Mesodermal cell (in vitro differentiated cells): ENCODE measurements at regions not wholly inside any gene's neighbourhood (a gene's known extent, or its start where the extent isn't known, plus 50 kb on each side); places are given as distances from the start of the nearest gene placed in this dataset.
"Not testable (repeated sequence)": the region's sequence is repeated elsewhere in the genome, so short reads cannot be mapped to it uniquely, and the experiment has no call there.

Experiments
- H3K27ac ChIP-seq: 2 replicates; pipeline ENCODE4 v1.7.0; 2013; ENCODE audit warnings: mild to moderate bottlenecking, low read depth, low read length, moderate library complexity; ENCODE audit not compliant: severe bottlenecking
- H3K36me3 ChIP-seq: 2 replicates; pipeline ENCODE4 v1.7.1; 2013; ENCODE audit warnings: mild to moderate bottlenecking, low read length, moderate library complexity; ENCODE audit not compliant: control insufficient read depth, insufficient read depth
- H3K4me1 ChIP-seq: one replicate; pipeline ENCODE4 v1.7.1; 2013; ENCODE audit warnings: mild to moderate bottlenecking, low read length; ENCODE audit not compliant: insufficient read depth, control insufficient read depth, poor library complexity, severe bottlenecking
- H3K4me3 ChIP-seq: 2 replicates; pipeline ENCODE4 v1.7.0; 2013; ENCODE audit warnings: low read length, control low read depth, mild to moderate bottlenecking; ENCODE audit not compliant: insufficient read depth, poor library complexity, severe bottlenecking; ENCODE audit errors: extremely low read depth
- H3K9me3 ChIP-seq: 2 replicates; pipeline ENCODE4 v1.7.1; 2013; ENCODE audit warnings: mild to moderate bottlenecking, low read length, moderate library complexity; ENCODE audit not compliant: control insufficient read depth
- WGBS, 2 experiments: methylation state at CpG; one replicate each; pipeline ENCODE4 v1.1.5; 2013; ENCODE audit warnings: missing lambda C conversion rate in 2 of 2; ENCODE audit not compliant: insufficient coverage in 2 of 2; 5-methylcytosine and 5-hydroxymethylcytosine counted together

DNA sequence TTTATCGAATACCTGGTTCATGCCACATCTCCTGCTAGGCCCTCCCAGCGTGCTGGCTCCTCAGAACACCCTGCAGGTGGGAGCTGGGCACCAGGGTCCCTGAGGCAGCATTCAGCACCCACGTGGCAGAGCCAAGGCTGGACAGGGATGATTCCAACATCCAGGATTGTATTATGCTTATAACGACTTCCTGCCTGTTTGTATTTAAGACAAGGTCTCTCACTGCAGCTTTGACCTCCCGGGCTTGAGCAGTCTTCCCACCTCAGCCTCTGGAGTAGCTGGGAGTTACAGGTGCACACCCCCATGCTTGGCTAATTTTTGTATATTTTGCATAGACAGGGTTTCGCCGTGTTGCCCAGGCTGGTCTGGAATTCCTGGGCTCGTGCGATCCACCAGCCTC is 64.7 kb upstream of the WNT7B start:
- 91 to 94% methylated on average over 6 to 8 of the region's 9 CpGs for WGBS, 2 experiments
- H3K27ac ChIP-seq = no peak overlapping the region

DNA sequence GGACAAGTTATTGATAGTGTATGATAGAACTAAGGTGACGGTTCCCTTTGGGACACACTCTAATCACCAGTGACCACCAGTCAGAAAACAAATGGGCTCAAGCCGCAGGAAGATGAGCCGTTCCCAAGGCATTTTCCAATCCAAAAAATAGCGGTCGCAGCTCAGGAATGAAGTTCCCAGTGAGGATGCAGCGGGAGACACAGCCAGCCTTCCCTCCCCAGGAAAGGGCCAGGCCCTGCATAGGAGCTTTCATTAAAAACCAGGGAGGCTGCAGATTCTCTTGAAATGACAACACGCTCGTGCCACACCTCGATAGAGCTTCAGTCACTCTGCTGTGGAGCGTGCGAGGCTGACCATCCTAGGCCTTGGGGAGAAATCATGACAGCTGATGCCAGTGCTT is 65.8 kb upstream of the WNT7B start:
- no peaks in the 10 kb centered on the region for H3K9me3 ChIP-seq
- 82 to 90% methylated on average over 8 to 11 of the region's 11 CpGs for WGBS, 2 experiments
- H3K4me1 ChIP-seq = peaks cover 14% of the 10 kb centered on the region
- H3K4me3 ChIP-seq = no peak overlapping the region
- H3K27ac ChIP-seq = no peak overlapping the region
- no peaks in the 10 kb centered on the region for H3K36me3 ChIP-seq

More for the DNA sequence above, 64.7 kb upstream of the WNT7B start:
- no peak overlapping the region for H3K4me3 ChIP-seq
- H3K9me3 ChIP-seq = no peaks in the 10 kb centered on the region
- H3K4me1 ChIP-seq = peaks cover 16% of the 10 kb centered on the region
- H3K36me3 ChIP-seq = no peaks in the 10 kb centered on the region

DNA sequence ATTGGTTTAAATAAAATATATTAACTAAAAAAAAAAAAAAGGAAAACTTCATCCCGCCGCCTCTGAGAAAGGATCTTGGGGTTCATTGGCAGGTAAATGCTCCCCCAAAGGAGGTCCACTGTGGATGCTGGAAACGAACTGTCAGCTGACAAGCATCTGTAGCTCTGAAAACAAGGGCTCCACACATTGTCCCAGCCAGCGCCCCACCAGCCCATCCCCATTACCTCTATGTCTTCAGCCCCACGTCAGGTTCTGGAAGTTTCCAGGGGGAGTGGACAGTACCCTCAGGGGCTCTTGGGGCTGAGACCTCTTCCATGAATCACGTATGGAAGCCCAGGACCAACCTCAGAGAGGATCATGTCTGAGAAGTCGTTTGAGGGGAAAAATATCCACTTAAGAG is 66.4 kb upstream of the WNT7B start:
- Histone ChIP-seq H3K4me3 (no peak overlapping the region), H3K9me3 (no peaks in the 10 kb centered on the region), H3K27ac (no peak overlapping the region), H3K36me3 (no peaks in the 10 kb centered on the region), H3K4me1 (peaks cover 14% of the 10 kb centered on the region)
- 93 to 98% methylated on average over 2 to 5 of the region's 7 CpGs for WGBS, 2 experiments

DNA sequence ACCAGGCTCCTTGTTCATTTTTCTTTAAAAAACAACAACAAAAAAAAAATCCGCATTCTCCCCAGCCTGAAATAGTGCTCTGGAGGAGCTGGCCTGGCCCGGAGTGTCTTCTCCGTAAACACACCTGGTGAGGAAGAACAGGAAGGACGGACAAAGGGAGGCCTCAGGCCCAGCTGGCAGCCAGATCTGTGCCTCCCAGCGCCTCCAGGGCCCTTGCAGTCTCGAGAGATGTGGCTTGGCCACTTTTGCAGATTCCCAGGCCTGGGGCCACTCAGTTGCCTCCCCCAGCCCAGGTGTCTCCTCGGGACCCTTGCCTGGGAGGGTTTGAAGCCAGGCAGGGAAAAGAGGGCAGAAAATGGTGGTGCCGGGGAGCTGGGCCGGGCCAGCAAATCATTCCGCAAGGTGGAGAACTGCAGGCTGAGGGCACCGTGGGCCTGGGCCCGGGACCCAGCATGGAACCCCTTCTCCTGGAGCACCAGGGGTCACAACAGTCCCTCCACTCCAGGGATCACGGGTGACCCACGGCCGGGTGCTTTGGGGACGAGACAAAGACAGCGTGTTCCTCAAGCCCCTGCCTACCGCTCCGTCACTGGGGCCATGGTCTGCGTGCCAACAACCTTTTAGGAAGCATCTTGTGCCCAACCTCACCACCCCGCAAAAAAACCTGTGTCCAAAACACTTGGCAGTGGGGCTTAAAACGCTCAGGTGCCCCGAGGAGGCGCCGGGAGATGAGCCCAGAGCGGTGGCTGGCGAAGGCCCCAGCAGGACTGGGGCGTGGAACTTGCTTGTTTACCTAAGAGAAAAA is 67.1 kb upstream of the WNT7B start:
- Histone ChIP-seq H3K4me1 (peaks cover 14% of the 10 kb centered on the region), H3K27ac (no peak overlapping the region), H3K9me3 (no peaks in the 10 kb centered on the region), H3K4me3 (peak overlapping the region; percentile 26), H3K36me3 (no peaks in the 10 kb centered on the region)
- WGBS, 2 experiments = 82 to 85% methylated on average over 20 to 27 of the region's 28 CpGs

DNA sequence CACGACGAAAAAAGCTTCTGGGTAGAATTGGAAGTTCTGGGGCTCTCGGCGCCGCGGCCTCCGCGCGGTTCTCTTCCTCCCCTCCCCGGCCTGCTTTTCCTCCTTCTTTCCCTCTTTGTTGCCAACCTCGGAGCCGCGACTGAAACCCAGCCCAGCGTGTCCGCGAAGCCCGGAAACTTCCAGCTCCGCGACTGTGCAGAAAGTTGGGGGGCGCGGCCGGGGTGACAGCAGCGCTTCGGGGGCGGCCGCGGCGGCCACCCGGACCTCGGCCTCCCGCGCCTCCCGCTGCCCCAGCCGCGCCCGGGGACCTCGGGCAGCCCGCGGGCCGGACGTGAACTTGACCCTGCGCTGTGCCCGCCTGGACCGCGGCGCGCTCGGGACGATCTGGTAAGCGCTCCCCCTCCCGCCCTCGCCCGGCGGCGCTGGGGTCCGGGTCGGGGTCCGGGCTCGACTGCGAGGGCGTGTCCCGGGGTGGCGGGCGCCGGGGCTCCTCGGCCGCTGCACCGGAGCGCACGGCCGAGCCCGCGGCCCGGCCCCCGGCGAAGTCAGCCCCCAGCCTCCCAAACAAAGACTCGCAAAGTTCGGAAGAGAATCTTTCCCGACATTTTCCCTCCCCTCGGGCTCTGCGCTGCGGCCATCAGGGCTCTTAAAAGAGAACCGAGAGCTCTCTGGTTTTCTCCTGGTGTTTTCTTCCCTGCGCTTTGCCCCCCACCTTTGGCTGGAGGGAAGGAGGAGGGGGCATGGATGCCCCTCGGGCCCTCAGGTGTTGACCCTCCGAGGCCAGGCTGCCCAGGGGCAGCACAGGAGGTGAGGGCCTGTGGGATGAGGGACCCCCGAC is 67.9 kb upstream of the WNT7B start:
- Histone ChIP-seq H3K36me3 (no peaks in the 10 kb centered on the region), H3K27ac (no peak overlapping the region), H3K4me3 (peak overlapping the region; percentile 26), H3K9me3 (no peaks in the 10 kb centered on the region), H3K4me1 (peaks cover 14% of the 10 kb centered on the region)
- 10 to 13% methylated on average over 45 to 48 of the region's 87 CpGs for WGBS, 2 experiments

DNA sequence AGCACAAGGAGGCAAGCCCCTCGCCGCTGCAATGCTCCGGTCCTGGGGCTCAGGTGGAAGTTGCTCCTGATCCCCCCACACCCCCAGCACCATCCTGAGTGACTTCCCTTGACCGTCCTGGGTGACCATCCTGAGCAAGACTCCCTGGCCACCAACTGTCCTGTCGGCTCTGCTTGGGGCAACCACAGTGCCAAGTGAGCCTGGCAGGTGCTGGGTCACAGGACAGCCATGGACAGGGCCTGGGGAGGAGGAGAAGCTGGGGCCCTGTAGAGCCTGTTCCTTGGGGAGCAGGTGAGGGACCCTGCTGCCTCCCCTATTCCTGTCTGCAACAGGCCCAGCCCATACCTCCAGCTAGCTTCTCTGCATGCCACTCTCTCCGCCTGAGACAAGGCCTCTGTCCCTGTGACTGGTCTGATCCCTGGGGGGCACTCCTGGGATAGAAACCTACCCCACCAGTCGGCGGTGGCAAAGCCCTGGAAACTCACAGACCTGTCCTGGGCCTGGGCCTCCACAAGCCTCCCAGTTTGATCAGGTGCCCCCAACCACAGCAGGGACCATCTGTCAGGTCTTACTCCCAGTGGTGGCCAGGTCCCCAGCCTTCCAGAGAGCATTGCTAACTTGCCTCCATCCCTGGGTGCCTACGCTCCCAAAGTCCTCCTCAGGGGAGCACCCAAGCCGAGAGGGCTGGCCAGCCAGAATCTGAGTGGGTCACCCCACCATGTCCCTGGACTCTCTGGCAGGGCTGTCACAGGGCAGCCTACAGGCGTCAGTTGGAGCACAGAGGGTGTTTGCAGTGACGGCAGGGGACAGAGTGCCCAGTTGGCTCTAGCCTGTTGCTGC is 68.7 kb upstream of the WNT7B start:
- Histone ChIP-seq H3K4me3 (no peak overlapping the region), H3K36me3 (no peaks in the 10 kb centered on the region), H3K27ac (no peak overlapping the region), H3K4me1 (peaks cover 14% of the 10 kb centered on the region), H3K9me3 (no peaks in the 10 kb centered on the region)
- 89 to 91% methylated on average over 7 to 11 of the region's 12 CpGs for WGBS, 2 experiments

DNA sequence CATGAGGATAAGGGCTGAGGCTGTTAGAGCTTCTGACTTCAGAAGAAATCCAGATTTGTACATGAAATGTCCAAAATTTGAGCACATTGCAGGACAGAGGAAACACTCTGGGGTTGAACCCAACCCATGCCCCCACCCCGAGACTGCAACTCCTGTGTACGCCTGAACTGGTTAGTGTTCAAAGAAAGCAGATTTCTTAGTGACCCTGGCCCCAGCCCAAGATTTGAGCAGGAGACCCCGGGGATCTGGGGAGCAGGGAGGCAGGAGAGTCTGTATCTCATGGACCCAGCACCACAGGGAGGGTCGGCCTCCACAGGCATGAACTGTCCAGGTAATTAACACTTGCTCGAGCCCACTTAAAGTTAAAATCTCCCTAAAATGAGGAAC is 69.3 kb upstream of the WNT7B start:
- WGBS, 2 experiments = 88 to 93% methylated on average over 4 of the region's 5 CpGs
- Histone ChIP-seq H3K4me3 (no peak overlapping the region), H3K27ac (no peak overlapping the region)

DNA sequence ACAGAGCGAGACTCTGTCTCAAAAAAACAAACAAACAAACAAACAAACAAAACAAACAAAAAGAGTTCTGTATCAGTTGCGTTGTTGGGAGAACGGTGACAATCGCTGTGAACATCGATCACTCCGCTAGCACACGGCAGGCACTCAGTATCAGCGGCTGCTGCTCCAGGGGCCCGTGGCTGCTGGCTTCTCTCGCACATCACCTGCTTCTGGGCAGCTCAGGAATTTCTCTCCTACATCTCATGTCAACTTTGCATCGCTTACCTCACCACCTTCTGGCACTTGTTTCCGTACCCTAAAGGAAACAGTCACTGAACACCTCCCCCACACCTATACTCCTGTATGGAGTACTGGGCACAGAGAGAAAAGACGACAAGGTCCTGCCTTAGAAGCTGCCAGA is 70.3 kb upstream of the WNT7B start:
- no peak overlapping the region for H3K4me3 ChIP-seq
- no peak overlapping the region for H3K27ac ChIP-seq
- peaks cover 11% of the 10 kb centered on the region for H3K4me1 ChIP-seq
- 89 to 92% methylated on average over 9 to 12 of the region's 13 CpGs for WGBS, 2 experiments
- no peaks in the 10 kb centered on the region for H3K36me3 ChIP-seq
- no peaks in the 10 kb centered on the region for H3K9me3 ChIP-seq

More for the DNA sequence above, 69.3 kb upstream of the WNT7B start:
- Histone ChIP-seq H3K4me1 (peaks cover 14% of the 10 kb centered on the region), H3K36me3 (no peaks in the 10 kb centered on the region), H3K9me3 (no peaks in the 10 kb centered on the region)

DNA sequence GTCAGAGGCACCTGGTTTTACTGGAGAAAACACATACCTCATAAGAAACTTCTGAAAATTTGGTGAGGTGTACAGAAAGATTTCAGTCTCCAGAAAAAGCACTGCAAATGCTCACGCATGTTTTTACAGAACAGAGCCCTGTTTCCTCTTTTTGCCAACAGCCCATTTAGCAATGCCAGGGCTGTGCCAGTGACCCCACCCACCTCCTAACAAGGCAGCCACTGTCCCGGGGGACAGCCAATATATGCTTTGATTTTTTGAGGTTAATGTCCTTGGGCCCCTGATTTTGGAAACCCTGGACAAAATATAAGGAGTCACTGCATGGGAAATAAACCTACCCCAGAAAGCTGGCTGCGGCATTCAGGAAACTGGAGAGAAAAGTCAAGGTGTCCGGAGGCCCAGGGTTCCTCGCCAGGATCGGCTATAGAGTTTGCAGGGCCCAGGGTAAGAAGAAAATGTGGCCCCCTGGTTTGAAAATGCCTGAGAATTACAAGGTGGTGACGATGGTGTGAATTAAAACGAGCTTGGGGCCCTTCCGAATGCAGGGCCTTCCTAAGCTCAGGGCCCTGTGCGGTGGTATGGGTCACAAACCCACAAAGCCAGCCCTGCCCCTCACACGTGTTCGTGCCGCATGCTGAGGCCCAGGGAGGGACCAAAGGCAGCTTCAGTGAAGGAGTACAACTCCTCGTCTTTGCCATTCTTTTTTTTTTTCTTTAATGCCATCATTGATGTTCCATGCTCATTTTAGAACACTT is 71.1 kb upstream of the WNT7B start:
- 84 to 87% methylated on average over 12 of the region's 14 CpGs for WGBS, 2 experiments
- H3K36me3 ChIP-seq = no peaks in the 10 kb centered on the region
- no peak overlapping the region for H3K27ac ChIP-seq
- H3K4me1 ChIP-seq = peaks cover 4% of the 10 kb centered on the region
- no peaks in the 10 kb centered on the region for H3K9me3 ChIP-seq
- H3K4me3 ChIP-seq = no peak overlapping the region

DNA sequence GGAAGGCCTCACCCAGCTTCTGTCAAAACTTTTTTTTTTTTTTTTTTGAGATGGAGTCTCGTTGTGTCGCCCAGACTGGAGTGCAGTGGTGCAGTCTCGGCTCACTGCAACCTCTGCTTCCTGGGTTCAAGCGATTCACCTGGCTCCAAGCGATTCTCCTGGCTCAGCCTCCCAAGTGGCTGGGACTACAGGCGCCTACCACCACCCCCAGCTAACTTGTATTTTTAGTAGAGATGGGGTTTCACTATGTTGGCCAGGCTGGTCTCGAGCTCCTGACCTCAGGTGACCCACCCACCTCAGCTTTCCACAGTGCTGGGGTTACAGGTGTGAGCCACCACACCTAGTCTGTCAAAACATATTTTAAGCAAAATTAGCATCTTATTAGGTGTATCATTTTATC is 71.7 kb upstream of the WNT7B start:
- H3K4me1 ChIP-seq, H3K36me3 ChIP-seq, H3K27ac ChIP-seq, H3K4me3 ChIP-seq, H3K9me3 ChIP-seq: not testable (repeated sequence)
- WGBS, 2 experiments = 83 to 98% methylated on average over 1 to 5 of the region's 7 CpGs
